HG02763 (cell line): ENCODE measurements at regions not wholly inside any gene's neighbourhood (a gene's known extent, or its start where the extent isn't known, plus 50 kb on each side); places are given as distances from the start of the nearest gene placed in this dataset.

Experiments
- ATAC-seq: cut with Tn5 transposase; IDR thresholded peaks from one replicate; pipeline ENCODE4 v1.9.1; 2021; ENCODE audit warnings: mild to moderate bottlenecking, moderate library complexity; ENCODE audit not compliant: unreplicated experiment

- no peak for ATAC-seq
Measured at GRCh38 chr2:51237626-51238271, 205.8 kb upstream of the NRXN1 start.

GRCh38 chr2:51232027-51232426 is 200.1 kb upstream of the NRXN1 start:
- ATAC-seq = no peak

- no peak for ATAC-seq
Measured at GRCh38 chr2:51231071-51231470, 199.1 kb upstream of the NRXN1 start.

GRCh38 chr2:51225377-51225776 is 193.4 kb upstream of the NRXN1 start:
- ATAC-seq = no peak

- no peak for ATAC-seq
Measured at GRCh38 chr2:51224790-51225189, 192.9 kb upstream of the NRXN1 start.

- no peak for ATAC-seq
Measured at GRCh38 chr2:51222106-51222505, 190.2 kb upstream of the NRXN1 start.

- no peak for ATAC-seq
Measured at GRCh38 chr2:51220606-51221005, 188.7 kb upstream of the NRXN1 start.

- no peak for ATAC-seq
Measured at GRCh38 chr2:51220080-51220479, 188.1 kb upstream of the NRXN1 start.

GRCh38 chr2:51219468-51219867 is 187.5 kb upstream of the NRXN1 start:
- no peak for ATAC-seq

GRCh38 chr2:51218047-51218446 is 186.1 kb upstream of the NRXN1 start:
- ATAC-seq = no peak

GRCh38 chr2:51213826-51214225 is 181.9 kb upstream of the NRXN1 start:
- ATAC-seq = no peak

- no peak for ATAC-seq
Measured at GRCh38 chr2:51212374-51212773, 180.4 kb upstream of the NRXN1 start.

- ATAC-seq = no peak
Measured at GRCh38 chr2:51208521-51208920, 176.6 kb upstream of the NRXN1 start.

- no peak for ATAC-seq
Measured at GRCh38 chr2:51201295-51201694, 169.4 kb upstream of the NRXN1 start.

GRCh38 chr2:51194656-51195055 is 162.7 kb upstream of the NRXN1 start:
- no peak for ATAC-seq

GRCh38 chr2:51170273-51170672 is 138.3 kb upstream of the NRXN1 start:
- ATAC-seq = no peak

GRCh38 chr2:51165534-51166260 is 133.8 kb upstream of the NRXN1 start:
- ATAC-seq = no peak

GRCh38 chr2:51158251-51158650 is 126.3 kb upstream of the NRXN1 start:
- ATAC-seq = no peak

- ATAC-seq = no peak
Measured at GRCh38 chr2:51153236-51153635, 121.3 kb upstream of the NRXN1 start.

GRCh38 chr2:51151490-51152140 is 119.7 kb upstream of the NRXN1 start:
- no peak for ATAC-seq

- no peak for ATAC-seq
Measured at GRCh38 chr2:51149725-51150124, 117.8 kb upstream of the NRXN1 start.

GRCh38 chr2:51145761-51146160 is 113.8 kb upstream of the NRXN1 start:
- no peak for ATAC-seq
